Endothelial cell of umbilical vein (primary cell): ENCODE measurements at regions not wholly inside any gene's neighbourhood (a gene's known extent, or its start where the extent isn't known, plus 50 kb on each side); places are given as distances from the start of the nearest gene placed in this dataset.

Experiments
- EZH2 ChIP-seq: IDR thresholded peaks from 2 replicates; pipeline ENCODE4 v1.6.1; 2012; ENCODE audit warnings: borderline replicate concordance, low read depth, mild to moderate bottlenecking, moderate library complexity, low read length, inconsistent platforms; ENCODE audit not compliant: severe bottlenecking
- FOS ChIP-seq: IDR thresholded peaks from 2 replicates; pipeline ENCODE4 v1.6.1; 2011; ENCODE audit warnings: mild to moderate bottlenecking, low read length, moderate library complexity, borderline replicate concordance; ENCODE audit not compliant: insufficient read depth
- GATA2 ChIP-seq: IDR thresholded peaks from 2 replicates; pipeline ENCODE4 v1.7.0; 2011; ENCODE audit warnings: low read depth, mild to moderate bottlenecking, moderate library complexity, mixed read lengths, low read length; ENCODE audit not compliant: insufficient read length, insufficient read depth
- JUN ChIP-seq: IDR thresholded peaks from 2 replicates; pipeline ENCODE4 v1.6.1; 2011; ENCODE audit warnings: borderline replicate concordance, low read depth; ENCODE audit not compliant: insufficient read length, insufficient read depth
- MYC ChIP-seq: IDR thresholded peaks from one replicate; pipeline ENCODE4 v1.6.1; 2011; ENCODE audit warnings: mild to moderate bottlenecking, low read depth, low read length
- POLR2A ChIP-seq: IDR thresholded peaks from 2 replicates; pipeline ENCODE4 v1.6.1; 2012; ENCODE audit warnings: low read depth, mild to moderate bottlenecking, control low read depth, low read length
- POLR2AphosphoS5 ChIP-seq: IDR thresholded peaks from 2 replicates; pipeline ENCODE4 v1.6.1; 2012; ENCODE audit warnings: low read depth, mild to moderate bottlenecking, control low read depth, low read length, moderate library complexity; ENCODE audit not compliant: insufficient read depth
- TF ChIP-seq, protein P1 (sequence below), 2 donors: IDR thresholded peaks; 1 replicate in 1 of 2; 2 replicates in 1 of 2; pipeline ENCODE4 v1.5.1; 2011; ENCODE audit warnings: low read length in 2 of 2, mild to moderate bottlenecking in 2 of 2, moderate library complexity in 2 of 2, control low read depth in 1 of 2, inconsistent platforms in 1 of 2, low read depth in 1 of 2; ENCODE audit not compliant: insufficient read depth in 1 of 2; ENCODE audit errors: extremely low read depth in 1 of 2
- TF ChIP-seq, protein P2 (sequence below): IDR thresholded peaks from 2 replicates; pipeline ENCODE4 v1.6.1; 2011; ENCODE audit not compliant: insufficient read depth, insufficient read length

DNA sequence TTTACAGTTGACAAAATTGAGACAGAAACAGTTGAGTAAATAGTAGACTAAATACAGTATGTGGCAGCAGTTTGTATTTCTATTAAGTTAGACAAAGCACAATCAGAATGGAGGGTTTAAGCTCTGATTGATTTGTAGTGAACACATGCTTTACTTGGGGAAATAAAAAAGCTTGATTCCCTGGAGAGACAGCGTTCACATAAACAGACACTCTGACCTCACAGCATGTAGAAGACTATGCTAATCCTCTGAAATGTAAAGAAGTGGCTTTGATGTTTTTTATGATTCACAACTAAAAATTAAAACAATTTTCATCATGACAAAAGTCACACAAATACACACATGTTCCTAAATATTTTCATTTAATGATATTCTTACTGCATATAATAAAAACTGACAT is 126.9 kb upstream of the FAM83B start:
- TF ChIP-seq, protein P1, sequence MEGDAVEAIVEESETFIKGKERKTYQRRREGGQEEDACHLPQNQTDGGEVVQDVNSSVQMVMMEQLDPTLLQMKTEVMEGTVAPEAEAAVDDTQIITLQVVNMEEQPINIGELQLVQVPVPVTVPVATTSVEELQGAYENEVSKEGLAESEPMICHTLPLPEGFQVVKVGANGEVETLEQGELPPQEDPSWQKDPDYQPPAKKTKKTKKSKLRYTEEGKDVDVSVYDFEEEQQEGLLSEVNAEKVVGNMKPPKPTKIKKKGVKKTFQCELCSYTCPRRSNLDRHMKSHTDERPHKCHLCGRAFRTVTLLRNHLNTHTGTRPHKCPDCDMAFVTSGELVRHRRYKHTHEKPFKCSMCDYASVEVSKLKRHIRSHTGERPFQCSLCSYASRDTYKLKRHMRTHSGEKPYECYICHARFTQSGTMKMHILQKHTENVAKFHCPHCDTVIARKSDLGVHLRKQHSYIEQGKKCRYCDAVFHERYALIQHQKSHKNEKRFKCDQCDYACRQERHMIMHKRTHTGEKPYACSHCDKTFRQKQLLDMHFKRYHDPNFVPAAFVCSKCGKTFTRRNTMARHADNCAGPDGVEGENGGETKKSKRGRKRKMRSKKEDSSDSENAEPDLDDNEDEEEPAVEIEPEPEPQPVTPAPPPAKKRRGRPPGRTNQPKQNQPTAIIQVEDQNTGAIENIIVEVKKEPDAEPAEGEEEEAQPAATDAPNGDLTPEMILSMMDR (IDR thresholded peaks at IDR 0.05; ENCODE audit: extremely low read depth in 1 of 2, insufficient read depth in 1 of 2, low read depth in 1 of 2, low read length in 2 of 2), result no peak
- TF ChIP-seq FOS, result no peak
- no peak for TF ChIP-seq JUN
- no peak for TF ChIP-seq POLR2A
- TF ChIP-seq POLR2AphosphoS5, result no peak
- no peak for TF ChIP-seq EZH2
- no peak for TF ChIP-seq MYC
- TF ChIP-seq, protein P2, sequence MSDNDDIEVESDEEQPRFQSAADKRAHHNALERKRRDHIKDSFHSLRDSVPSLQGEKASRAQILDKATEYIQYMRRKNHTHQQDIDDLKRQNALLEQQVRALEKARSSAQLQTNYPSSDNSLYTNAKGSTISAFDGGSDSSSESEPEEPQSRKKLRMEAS, result no peak
- no peak for TF ChIP-seq GATA2
